GM18505 (cell line): ENCODE measurements at regions not wholly inside any gene's neighbourhood (a gene's known extent, or its start where the extent isn't known, plus 50 kb on each side); places are given as distances from the start of the nearest gene placed in this dataset.

Experiments
- ATAC-seq: cut with Tn5 transposase; IDR thresholded peaks from one replicate; pipeline ENCODE4 v1.9.1; 2021; ENCODE audit not compliant: unreplicated experiment
- POLR2A ChIP-seq: IDR thresholded peaks from 4 replicates; pipeline ENCODE4 v1.6.1; 2011; ENCODE audit warnings: borderline replicate concordance; ENCODE audit not compliant: insufficient read depth, insufficient read length; ENCODE audit errors: extremely low read depth

GRCh38 chr11:128195756-128196155 is 391.6 kb downstream of the ETS1 start:
- ATAC-seq, result no peak
- TF ChIP-seq POLR2A, result no peak

- no peak for TF ChIP-seq POLR2A
- ATAC-seq, result no peak
Measured at GRCh38 chr11:128195057-128195751, 392.2 kb downstream of the ETS1 start.

DNA sequence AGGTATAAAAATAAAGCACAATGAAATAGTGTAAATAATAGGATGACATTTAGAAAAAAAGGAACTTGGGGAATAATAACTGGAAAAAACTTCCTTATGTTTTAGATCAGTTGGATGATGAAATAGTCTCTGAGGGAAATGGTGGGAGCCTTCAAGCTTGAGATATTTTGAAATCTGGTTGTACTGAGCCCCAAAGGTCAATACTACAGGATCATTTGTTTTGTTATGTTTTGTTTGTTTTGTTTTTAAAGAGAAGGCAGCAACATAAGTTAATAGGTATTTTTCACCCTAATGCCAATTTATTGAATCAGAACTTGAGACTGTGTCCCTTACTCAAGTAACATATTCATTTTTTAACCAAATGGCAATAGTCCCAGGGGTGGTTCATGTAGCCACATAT is 393.1 kb downstream of the ETS1 start:
- TF ChIP-seq POLR2A, result no peak
- ATAC-seq, result no peak

DNA sequence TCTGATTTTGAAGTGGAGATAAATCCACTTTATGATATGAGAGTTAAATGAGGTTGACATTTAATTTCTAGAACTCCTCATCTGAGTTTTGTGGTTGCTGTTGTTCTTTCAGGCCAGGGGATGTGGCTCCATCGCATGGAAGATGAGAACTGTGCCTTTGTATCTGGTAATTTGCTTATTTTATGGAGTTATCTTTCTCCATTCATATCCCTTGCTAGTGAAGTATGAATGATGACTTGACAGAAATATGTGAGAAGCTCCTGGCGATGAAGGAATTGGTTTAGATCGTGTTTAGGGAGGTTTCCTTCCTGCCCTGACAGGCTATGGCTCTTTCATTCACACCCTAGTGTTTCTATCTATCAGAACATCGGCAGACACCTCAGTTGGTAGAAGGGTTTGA is 393.7 kb downstream of the ETS1 start:
- no peak for TF ChIP-seq POLR2A
- ATAC-seq, result no peak

DNA sequence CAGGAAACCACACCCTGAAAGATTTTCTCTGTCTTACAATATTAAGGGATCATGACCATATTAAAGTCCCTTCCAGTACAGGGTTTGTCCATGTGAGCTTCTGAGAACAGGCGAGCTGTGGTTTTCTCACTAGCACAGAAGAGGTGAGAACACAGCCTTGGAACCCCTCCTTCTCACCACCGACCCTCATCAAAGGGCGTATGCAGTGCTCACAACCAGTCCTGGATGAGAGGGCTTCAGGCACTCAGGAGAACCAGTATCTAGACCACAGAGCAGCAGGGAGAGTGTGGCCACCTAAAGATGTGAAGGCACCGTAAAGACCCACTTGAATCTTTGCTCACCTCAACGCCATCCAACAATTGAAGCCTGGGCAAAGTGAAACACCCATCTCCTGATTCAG is 397.0 kb downstream of the ETS1 start:
- no peak for ATAC-seq
- TF ChIP-seq POLR2A, result no peak

DNA sequence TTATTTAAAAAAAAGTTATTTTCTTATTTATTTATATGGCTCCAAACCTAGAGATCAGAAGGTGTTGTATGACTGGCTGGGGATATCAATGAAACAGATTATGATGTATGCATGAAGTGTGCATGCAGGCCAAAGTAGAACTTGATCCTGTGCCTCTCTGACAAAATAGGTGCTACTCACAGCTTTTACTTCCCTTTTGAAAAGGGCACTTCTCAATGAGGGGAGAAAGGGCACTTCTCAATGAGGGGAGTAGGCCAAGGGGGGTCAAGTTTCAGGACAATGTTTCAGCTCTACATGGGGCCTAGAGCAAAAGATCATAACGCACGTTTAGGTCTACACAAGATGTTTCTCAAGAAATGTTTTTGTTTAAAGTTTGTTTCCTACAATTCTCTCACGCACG is 397.5 kb downstream of the ETS1 start:
- TF ChIP-seq POLR2A, result no peak
- no peak for ATAC-seq

- no peak for TF ChIP-seq POLR2A
- ATAC-seq, result no peak
Measured at GRCh38 chr11:128188346-128189004, 398.9 kb downstream of the ETS1 start.

- no peak for ATAC-seq
- TF ChIP-seq POLR2A, result no peak
Measured at GRCh38 chr11:128187835-128188234, 399.5 kb downstream of the ETS1 start.

- ATAC-seq, result no peak
- TF ChIP-seq POLR2A, result no peak
Measured at GRCh38 chr11:128187377-128187776, 400.0 kb downstream of the ETS1 start.

GRCh38 chr11:128184981-128185380 is 402.4 kb downstream of the ETS1 start:
- TF ChIP-seq POLR2A, result no peak
- no peak for ATAC-seq

DNA sequence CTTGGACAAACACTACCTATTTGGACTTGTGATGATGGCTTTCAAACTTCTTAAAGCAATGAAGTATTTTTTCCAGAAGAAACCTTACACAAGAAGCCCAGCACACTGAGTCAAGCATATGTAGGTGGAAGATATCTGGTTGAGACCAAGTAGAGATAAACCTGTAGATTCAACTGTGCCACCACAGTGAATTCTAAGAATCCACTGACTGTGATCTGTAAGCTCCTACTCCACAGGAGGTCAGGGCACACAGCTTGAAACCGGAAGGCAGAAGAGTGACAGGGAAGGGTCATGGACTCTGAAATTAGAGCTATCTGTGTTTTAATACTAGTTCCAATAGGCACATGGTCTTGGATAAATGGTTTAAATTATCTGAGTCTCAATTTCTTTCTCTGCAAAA is 404.5 kb downstream of the ETS1 start:
- no peak for TF ChIP-seq POLR2A
- ATAC-seq, result no peak

- no peak for TF ChIP-seq POLR2A
- ATAC-seq, result no peak
Measured at GRCh38 chr11:128181984-128182383, 405.4 kb downstream of the ETS1 start.

DNA sequence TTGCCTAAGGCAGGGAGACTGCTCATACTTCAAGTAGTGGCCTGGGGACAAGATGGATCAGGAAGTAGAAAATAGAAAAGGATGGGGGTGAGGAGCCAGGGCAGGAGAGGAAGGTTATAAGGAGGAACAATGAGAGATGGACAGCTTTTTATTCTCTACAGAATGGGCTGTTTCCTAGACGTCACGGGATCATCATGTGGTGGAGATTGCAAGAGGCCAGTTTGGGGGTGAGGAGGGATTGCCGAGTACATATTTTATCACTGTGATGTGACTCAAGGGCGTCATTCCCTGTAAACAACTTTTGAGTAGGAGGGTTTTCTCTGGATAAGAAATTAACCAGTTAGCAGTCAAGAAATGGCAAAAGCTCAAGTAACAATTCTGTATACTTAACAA is 406.3 kb downstream of the ETS1 start:
- TF ChIP-seq POLR2A, result no peak
- ATAC-seq, result no peak

DNA sequence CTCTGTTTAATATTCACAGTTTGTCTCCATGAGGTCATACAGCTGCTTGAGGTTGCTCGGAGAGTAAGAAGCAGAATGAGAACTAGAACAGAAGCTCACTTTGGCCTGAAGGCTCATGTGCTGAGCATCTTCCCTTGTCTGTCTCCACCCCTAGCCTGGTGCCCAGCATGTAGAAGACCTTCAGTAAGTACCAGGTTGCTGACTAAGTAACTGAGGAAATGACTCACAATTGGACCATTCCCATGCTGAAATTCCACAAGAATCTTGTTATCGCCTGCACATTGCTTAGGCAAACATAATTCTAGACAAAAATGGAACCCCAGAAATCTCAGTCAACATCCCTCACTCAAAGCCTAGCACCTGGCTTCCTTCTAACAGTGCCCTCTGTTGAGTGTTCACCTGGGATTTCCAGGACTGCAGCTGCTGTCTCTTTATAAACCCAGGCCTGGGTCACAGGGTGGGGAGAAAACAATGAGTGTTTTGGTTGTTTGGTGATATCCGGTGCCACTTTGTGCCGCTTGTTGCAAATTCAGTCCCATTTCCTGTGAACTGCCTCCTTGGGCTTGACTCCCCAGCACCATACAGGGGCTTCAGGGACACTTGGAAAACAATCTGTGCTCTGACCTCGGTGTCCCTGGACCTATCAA is 406.8 kb downstream of the ETS1 start:
- ATAC-seq, result no peak
- no peak for TF ChIP-seq POLR2A

DNA sequence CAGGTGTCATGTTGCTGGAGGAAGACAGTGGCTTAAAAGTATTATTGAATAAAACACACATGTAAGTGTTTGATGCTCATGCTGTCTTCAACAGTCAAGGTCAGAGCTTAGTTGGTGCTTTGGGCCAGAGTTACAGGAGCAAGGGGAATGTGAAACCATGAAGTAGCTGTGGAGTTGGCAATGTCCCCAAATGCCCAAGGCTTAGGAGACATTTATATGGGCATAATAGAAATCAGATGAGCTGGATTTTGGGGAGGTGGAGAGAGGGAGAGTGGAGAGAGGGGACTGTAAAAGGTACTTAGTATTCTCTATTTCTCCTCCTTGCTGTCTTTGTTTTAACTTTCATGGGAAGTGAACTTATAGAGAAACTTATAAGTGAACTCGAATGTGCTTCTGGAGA is 407.8 kb downstream of the ETS1 start:
- ATAC-seq, result no peak
- TF ChIP-seq POLR2A, result no peak

DNA sequence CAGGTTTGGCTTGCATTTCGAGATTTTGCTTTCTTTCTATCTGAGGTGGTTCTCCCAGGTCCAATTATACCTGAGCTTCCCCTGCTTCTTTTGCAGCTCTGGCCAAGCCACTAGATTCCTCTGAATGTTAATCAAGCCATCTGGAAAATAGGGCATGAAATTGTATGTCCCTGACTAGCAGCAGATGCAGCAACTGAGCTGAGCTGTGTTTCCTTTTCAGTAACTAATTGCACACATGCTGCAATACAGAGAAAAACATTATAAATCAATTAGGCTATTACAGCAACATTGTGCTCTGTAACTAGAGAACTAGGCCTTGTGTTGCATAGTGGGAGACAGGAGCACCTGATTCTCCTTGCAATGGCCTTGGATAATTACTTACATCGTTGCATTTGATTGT is 408.3 kb downstream of the ETS1 start:
- no peak for TF ChIP-seq POLR2A
- ATAC-seq, result no peak
